ENCODE measurements at regions not wholly inside any gene's neighbourhood (a gene's known extent, or its start where the extent isn't known, plus 50 kb on each side); places are given as distances from the start of the nearest gene placed in this dataset.
"Not testable (repeated sequence)": the region's sequence is repeated elsewhere in the genome, so short reads cannot be mapped to it uniquely, and the experiment has no call there.

- DNase-seq = no peak
Observed at GRCh38 chr18:8501044-8501443, 108.2 kb upstream of the RAB12 start.

- no peak for DNase-seq
Observed at GRCh38 chr18:8503248-8503647, 106.0 kb upstream of the RAB12 start.

- no peak for DNase-seq
Observed at GRCh38 chr18:8504424-8504823, 104.8 kb upstream of the RAB12 start.

- DNase-seq = no peak
Observed at GRCh38 chr18:8504880-8505435, 104.3 kb upstream of the RAB12 start.

GRCh38 chr18:8506251-8507049 lies 102.8 kb upstream of the RAB12 start:
- no peak for DNase-seq

GRCh38 chr18:8507361-8507760 lies 101.9 kb upstream of the RAB12 start:
- DNase-seq = peak; percentile 14

- DNase-seq = peak; percentile 60
Observed at GRCh38 chr18:8507915-8508705, 101.1 kb upstream of the RAB12 start.

- DNase-seq = no peak
Observed at GRCh38 chr18:8513249-8513648, 96.0 kb upstream of the RAB12 start.

- DNase-seq = no peak
Observed at GRCh38 chr18:8514409-8514808, 94.8 kb upstream of the RAB12 start.

GRCh38 chr18:8515142-8515865 lies 93.9 kb upstream of the RAB12 start:
- no peak for DNase-seq

GRCh38 chr18:8516371-8517250 lies 92.6 kb upstream of the RAB12 start:
- DNase-seq = no peak

GRCh38 chr18:8517276-8517675 lies 92.0 kb upstream of the RAB12 start:
- no peak for DNase-seq

- DNase-seq = no peak
Observed at GRCh38 chr18:8519102-8519501, 90.1 kb upstream of the RAB12 start.

GRCh38 chr18:8520266-8520665 lies 89.0 kb upstream of the RAB12 start:
- no peak for DNase-seq

- DNase-seq = no peak
Observed at GRCh38 chr18:8522756-8523155, 86.5 kb upstream of the RAB12 start.

- DNase-seq = no peak
Observed at GRCh38 chr18:8525692-8526091, 83.5 kb upstream of the RAB12 start.

GRCh38 chr18:8526332-8526731 lies 82.9 kb upstream of the RAB12 start:
- no peak for DNase-seq

- no peak for DNase-seq
Observed at GRCh38 chr18:8529609-8530008, 79.6 kb upstream of the RAB12 start.

- DNase-seq = not testable (repeated sequence)
Observed at GRCh38 chr18:8531084-8531483, 78.2 kb upstream of the RAB12 start.

- DNase-seq = no peak
Observed at GRCh38 chr18:8536231-8536630, 73.0 kb upstream of the RAB12 start.

- no peak for DNase-seq
Observed at GRCh38 chr18:8536922-8537321, 72.3 kb upstream of the RAB12 start.

GRCh38 chr18:8537400-8537799 lies 71.8 kb upstream of the RAB12 start:
- DNase-seq = no peak
